ENCODE measurements at regions not wholly inside any gene's neighbourhood (a gene's known extent, or its start where the extent isn't known, plus 50 kb on each side); places are given as distances from the start of the nearest gene placed in this dataset.

DNA sequence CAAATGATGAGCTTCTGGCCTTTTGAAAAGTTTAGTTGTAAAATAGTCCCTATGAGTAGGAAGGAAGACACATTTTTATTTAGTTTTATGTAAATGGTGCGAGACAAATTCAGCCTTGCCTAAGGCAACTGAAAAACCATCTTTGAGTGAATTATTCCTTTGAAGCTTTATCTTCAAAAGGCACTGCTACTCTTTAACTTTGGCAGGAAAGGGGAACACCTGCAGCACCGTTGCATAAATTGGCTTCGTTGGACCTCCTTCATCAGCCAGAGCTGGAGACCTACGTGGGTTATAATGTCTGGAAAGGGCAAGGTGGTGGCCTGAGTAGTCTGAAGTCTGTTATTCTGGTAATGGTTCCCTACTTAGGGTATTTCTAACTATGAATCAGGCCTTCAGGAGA is 373.5 kb downstream of the KCNJ2 start:
- no peak for TF ChIP-seq HNF4A (conservative IDR thresholded peaks at IDR 0.05)
- TF ChIP-seq, protein P1, sequence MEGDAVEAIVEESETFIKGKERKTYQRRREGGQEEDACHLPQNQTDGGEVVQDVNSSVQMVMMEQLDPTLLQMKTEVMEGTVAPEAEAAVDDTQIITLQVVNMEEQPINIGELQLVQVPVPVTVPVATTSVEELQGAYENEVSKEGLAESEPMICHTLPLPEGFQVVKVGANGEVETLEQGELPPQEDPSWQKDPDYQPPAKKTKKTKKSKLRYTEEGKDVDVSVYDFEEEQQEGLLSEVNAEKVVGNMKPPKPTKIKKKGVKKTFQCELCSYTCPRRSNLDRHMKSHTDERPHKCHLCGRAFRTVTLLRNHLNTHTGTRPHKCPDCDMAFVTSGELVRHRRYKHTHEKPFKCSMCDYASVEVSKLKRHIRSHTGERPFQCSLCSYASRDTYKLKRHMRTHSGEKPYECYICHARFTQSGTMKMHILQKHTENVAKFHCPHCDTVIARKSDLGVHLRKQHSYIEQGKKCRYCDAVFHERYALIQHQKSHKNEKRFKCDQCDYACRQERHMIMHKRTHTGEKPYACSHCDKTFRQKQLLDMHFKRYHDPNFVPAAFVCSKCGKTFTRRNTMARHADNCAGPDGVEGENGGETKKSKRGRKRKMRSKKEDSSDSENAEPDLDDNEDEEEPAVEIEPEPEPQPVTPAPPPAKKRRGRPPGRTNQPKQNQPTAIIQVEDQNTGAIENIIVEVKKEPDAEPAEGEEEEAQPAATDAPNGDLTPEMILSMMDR (IDR thresholded peaks at IDR 0.05; ENCODE audit: low read depth, low read length, missing input control), result no peak
- TF ChIP-seq SP1 (IDR thresholded peaks at IDR 0.05), result no peak
- TF ChIP-seq, protein P2, sequence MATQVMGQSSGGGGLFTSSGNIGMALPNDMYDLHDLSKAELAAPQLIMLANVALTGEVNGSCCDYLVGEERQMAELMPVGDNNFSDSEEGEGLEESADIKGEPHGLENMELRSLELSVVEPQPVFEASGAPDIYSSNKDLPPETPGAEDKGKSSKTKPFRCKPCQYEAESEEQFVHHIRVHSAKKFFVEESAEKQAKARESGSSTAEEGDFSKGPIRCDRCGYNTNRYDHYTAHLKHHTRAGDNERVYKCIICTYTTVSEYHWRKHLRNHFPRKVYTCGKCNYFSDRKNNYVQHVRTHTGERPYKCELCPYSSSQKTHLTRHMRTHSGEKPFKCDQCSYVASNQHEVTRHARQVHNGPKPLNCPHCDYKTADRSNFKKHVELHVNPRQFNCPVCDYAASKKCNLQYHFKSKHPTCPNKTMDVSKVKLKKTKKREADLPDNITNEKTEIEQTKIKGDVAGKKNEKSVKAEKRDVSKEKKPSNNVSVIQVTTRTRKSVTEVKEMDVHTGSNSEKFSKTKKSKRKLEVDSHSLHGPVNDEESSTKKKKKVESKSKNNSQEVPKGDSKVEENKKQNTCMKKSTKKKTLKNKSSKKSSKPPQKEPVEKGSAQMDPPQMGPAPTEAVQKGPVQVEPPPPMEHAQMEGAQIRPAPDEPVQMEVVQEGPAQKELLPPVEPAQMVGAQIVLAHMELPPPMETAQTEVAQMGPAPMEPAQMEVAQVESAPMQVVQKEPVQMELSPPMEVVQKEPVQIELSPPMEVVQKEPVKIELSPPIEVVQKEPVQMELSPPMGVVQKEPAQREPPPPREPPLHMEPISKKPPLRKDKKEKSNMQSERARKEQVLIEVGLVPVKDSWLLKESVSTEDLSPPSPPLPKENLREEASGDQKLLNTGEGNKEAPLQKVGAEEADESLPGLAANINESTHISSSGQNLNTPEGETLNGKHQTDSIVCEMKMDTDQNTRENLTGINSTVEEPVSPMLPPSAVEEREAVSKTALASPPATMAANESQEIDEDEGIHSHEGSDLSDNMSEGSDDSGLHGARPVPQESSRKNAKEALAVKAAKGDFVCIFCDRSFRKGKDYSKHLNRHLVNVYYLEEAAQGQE (IDR thresholded peaks at IDR 0.05), result no peak
- TF ChIP-seq, protein P3, sequence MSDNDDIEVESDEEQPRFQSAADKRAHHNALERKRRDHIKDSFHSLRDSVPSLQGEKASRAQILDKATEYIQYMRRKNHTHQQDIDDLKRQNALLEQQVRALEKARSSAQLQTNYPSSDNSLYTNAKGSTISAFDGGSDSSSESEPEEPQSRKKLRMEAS (IDR thresholded peaks at IDR 0.05), result no peak
- no peak for TF ChIP-seq FOXA1 (IDR thresholded peaks at IDR 0.05)
- TF ChIP-seq YY1 (IDR thresholded peaks at IDR 0.05), result no peak
- TF ChIP-seq, protein P4, sequence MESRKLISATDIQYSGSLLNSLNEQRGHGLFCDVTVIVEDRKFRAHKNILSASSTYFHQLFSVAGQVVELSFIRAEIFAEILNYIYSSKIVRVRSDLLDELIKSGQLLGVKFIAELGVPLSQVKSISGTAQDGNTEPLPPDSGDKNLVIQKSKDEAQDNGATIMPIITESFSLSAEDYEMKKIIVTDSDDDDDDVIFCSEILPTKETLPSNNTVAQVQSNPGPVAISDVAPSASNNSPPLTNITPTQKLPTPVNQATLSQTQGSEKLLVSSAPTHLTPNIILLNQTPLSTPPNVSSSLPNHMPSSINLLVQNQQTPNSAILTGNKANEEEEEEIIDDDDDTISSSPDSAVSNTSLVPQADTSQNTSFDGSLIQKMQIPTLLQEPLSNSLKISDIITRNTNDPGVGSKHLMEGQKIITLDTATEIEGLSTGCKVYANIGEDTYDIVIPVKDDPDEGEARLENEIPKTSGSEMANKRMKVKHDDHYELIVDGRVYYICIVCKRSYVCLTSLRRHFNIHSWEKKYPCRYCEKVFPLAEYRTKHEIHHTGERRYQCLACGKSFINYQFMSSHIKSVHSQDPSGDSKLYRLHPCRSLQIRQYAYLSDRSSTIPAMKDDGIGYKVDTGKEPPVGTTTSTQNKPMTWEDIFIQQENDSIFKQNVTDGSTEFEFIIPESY (IDR thresholded peaks at IDR 0.05), result no peak

All from liver (tissue), 3 donors.